Stimulated activated CD8-positive, alpha-beta memory T cell treated with anti-CD3 and anti-CD28 coated beads, Interleukin-4, amount 100 ng/mL, for 48 hours (primary cell): ENCODE measurements at regions not wholly inside any gene's neighbourhood (a gene's known extent, or its start where the extent isn't known, plus 50 kb on each side); places are given as distances from the start of the nearest gene placed in this dataset.

Source experiments
- DNase-seq: peaks from one replicate; pipeline ENCODE4 v3.0.0-alpha.2; 2020

DNA sequence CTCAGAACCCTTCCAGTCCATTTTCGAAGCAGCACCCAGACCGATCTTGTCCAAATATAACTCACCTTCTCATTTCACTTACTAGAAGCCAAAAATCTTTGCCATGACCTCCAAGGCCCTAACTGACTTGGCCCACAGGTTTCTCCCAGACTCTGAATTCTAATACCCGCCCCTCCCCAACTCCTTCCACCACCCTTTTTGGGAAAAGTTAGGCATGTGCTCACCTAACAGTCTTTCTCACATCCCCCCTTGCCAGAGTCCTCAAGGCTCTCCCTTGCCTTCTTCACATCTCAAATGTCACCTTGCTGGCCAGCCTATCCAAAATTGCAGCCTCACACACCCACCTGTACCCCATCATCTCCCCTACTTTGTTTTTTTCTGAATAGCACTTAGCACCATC is 369.3 kb downstream of the NXPE2 start:
- no peak for DNase-seq

DNA sequence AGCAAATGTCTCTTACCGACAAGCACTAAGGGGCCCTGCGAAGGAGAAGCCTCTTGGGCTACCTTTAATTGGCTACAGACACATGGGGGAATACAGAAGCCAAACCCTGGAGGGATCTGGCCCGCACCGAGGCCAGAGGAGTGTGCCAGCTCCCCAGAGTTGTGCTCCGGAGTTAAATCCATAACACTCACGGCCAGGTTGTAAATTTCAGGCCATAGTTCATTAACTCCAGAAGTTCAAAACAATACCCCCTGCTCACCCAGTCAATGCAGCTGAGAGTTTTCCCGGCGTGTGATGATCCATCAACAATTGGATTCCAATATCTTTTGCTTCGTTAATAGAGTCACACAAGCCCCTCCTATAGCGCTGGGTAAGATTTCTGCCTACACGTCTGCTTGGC is 371.5 kb downstream of the NXPE2 start:
- no peak for DNase-seq

- DNase-seq, result no peak
Measured at GRCh38 chr11:115050756-115051155, 372.4 kb downstream of the NXPE2 start.

DNA sequence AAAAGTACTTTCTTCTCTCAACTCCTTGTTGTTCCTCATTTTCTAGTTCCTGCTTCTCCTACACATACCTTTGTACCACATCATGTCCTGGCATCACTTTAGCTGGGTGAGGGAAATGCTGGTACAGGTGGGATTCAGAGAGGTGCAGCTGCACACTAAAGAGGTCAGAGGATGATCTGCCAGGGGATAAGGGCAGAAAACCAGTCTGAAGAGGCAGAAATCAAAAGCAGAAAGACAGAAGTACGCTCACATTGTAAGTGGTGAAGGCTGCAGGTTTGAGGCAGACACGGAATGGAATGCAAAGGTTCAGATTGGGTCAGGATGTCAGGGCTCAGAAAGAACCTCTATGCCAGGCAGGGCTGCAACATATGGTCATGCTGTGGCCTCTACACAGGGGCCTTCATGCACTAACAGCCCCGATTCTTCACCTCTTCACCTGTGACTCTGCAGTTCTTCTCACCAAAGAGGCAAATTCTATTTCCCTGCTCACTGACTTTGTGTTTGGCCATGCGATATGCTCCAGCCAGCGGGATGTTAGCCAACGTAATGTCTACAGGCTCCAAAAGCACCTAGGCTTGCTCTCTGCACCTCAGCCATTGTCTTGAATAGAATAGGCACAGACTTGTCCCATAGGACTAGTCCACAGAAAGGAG is 373.7 kb downstream of the NXPE2 start:
- no peak for DNase-seq

GRCh38 chr11:115052601-115053000 is 374.3 kb downstream of the NXPE2 start:
- DNase-seq, result no peak

DNA sequence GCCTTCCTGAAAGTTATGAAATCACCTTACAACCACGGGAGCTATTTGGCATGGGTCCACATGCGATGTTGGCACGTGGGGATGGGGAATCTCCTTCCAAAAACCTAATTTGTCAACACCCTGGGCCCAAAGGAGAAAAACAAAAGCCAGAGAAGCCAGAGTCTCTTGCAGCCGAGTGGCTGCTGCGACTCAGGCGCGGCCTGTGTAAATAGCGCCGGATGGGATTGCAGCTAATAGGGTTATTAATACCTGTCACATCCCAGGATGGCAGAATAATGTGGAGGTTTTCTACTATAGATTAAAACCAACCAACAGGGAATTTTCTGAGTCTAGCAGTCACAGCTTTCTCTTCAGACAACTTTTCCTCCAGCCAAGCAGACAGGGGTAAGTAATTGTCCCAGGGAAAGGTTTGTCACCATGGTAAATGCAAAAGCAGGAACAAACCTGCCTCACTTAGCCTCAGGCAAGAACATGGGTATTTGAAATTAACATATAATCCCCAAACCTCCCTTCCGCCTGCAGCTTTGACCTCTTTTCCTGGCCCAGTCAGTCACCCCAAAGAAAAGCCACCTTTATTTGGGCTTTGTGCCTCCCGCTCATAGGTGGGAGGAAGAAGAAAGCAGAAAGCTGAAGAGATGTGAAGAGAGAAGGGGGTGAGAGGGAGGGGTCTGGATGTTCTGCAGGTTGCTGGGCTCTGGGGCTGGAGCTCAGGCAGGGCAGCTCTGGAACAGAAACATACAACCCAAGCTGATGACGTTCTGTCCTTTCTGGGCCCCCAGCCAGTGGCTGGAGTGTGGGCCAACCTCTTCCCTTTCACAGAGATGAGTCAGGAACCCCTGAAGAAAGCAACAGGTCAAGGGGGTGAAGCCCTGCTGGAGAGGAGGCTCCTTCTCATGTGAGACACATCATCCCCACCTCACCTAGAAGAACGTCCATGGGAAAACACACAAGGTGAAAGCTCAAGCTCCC is 376.5 kb downstream of the NXPE2 start:
- DNase-seq, result no peak

DNA sequence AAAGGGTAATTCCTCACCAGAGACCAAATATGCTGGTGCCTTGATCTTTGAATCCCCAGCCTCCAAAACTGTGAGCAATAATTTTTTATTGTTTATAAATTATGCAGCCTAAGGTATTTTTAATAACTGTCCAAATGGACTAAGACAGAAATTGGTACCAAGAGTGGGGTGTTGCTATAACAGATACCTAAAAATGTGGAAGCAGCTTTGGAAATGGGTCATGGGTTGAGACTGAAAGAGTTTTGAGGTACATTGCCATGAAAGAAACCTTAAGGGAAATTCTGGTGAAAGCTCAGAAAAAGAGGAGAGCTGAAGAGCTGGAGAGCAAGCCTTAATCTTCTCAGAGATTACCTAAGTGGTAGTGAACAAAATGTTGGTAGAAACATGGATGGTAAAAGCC is 378.2 kb downstream of the NXPE2 start:
- DNase-seq, result no peak

GRCh38 chr11:115060840-115061239 is 382.5 kb downstream of the NXPE2 start:
- no peak for DNase-seq

GRCh38 chr11:115065314-115065713 is 387.0 kb downstream of the NXPE2 start:
- DNase-seq, result no peak

- DNase-seq, result no peak
Measured at GRCh38 chr11:115065830-115066664, 387.7 kb downstream of the NXPE2 start.

DNA sequence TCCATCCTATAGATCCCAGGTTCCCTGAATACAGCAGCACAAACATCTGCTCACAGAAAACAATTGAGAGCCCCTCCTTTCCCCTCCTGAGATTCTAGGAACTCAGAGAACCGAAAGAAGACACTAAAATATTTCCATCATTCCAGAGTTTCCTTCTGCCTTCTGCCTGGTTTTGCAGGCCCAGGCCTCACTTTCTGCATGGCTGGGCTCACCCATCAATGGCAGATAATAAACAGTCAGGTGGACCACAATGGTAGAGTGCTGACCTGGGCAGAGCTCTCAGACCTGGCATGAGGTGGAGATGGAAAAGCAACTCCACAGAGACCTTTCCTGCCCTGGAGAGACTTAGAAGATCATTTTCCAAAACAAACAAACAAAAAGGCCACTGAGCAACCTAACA is 389.1 kb downstream of the NXPE2 start:
- DNase-seq, result no peak

GRCh38 chr11:115067900-115068530 is 389.7 kb downstream of the NXPE2 start:
- DNase-seq, result no peak

DNA sequence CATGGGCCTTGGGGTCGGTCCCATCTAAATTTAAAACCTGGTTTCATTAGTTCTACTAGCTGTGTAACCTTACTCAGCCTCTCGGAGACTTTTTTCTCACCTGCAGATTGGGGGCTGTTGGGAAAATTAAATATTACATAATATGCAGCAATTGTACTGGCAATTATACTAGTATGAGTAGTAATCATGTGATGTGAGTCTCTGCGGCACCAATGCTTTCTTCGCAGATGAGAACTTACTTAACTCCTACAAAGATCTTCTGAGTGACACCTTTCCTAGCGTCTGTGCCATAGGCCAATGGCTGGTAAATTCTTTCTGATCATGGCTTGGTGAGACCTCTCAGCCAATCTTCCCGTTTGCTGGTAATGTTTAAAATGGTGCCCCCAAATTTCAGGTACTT is 391.3 kb downstream of the NXPE2 start:
- no peak for DNase-seq

GRCh38 chr11:115075356-115075755 is 397.0 kb downstream of the NXPE2 start:
- DNase-seq, result no peak

DNA sequence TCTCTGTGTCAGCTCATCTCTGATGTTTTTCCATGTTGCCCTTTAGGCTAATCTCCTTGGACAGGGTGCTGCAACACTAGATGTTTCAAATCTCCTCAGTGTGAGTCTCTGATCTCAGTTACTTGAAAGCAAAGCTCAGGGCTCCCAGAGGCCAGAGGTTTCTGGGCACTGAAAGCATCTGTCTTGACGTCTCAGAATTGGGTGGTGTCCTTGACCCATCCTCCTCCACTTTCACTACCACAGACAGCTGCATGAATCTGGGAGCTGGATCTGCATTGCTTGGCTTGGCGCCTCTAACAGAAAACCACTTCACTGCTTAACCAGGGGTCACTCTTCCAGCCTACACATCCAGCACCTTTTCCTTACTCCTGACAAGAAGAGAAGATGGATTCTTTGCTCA is 399.4 kb downstream of the NXPE2 start:
- DNase-seq, result no peak

- no peak for DNase-seq
Measured at GRCh38 chr11:115078461-115079438, 400.4 kb downstream of the NXPE2 start.

GRCh38 chr11:115080923-115081680 is 402.8 kb downstream of the NXPE2 start:
- no peak for DNase-seq

- no peak for DNase-seq
Measured at GRCh38 chr11:115081972-115082371, 403.6 kb downstream of the NXPE2 start.

DNA sequence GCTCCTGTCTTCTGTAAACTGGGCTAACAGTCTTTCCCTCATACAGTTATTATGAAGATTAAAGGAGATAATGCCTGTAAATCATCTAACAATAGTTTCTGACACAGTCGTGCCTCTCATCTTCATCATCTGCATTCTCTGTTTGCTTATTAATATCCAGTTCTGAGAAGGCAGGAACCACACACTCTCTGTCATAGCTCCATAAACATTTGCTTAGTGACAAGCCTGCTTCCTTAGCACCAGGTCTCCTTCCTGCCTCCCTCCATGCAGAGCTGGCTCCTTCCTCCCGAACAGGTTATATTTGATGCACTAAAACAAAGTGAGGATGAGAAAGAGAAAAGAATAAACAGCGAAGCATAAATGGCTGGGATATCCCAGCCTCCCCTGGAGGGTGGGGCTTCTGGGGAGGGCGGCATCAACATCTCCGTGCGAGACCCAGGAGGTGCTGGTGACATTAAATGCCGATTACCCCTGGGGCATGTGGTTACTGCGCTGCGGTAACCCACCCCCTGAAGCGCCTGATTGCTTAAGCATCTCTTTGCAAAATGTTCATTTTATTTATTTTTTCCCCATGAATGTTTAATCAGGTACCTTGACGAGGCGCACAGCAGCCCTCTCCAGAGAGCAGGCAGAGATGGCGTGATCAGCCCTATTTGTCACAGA is 404.9 kb downstream of the NXPE2 start:
- no peak for DNase-seq

- no peak for DNase-seq
Measured at GRCh38 chr11:115084231-115084630, 405.9 kb downstream of the NXPE2 start.
